Brain microvascular endothelial cell (primary cell): ENCODE measurements at regions not wholly inside any gene's neighbourhood (a gene's known extent, or its start where the extent isn't known, plus 50 kb on each side); places are given as distances from the start of the nearest gene placed in this dataset.
A peak's percentile ranks its signal among the peaks of the same experiment; 100 is the strongest.
"Not testable (repeated sequence)": the region's sequence is repeated elsewhere in the genome, so short reads cannot be mapped to it uniquely, and the experiment has no call there.

Source experiments
- DNase-seq: peaks from one replicate; pipeline ENCODE4 v3.0.0-alpha.2; 2020
- H3K27ac ChIP-seq: fragments of 250-450 bp; sonication (Bioruptor Pico); 2 replicates; pipeline ENCODE4 v1.5.1; 2020; ENCODE audit warnings: mild to moderate bottlenecking, moderate library complexity
- H3K27me3 ChIP-seq: fragments of 250-450 bp; sonication (Bioruptor Pico); replicated peaks from 2 replicates; pipeline ENCODE4 v1.5.1; 2020; ENCODE audit warnings: mild to moderate bottlenecking
- H3K36me3 ChIP-seq: fragments of 250-450 bp; sonication (Bioruptor Pico); replicated peaks from 2 replicates; pipeline ENCODE4 v1.5.1; 2020; ENCODE audit warnings: mild to moderate bottlenecking
- H3K4me3 ChIP-seq: 2 replicates; pipeline ENCODE4 v1.5.1; 2011; ENCODE audit warnings: low read depth, mild to moderate bottlenecking, control low read depth, low read length, moderate library complexity
- in situ Hi-C: cut with HindIII; loops from 2 replicates; pipeline ENCODE4 v1.10.0; 2017; ENCODE audit warnings: low sequenced_read_pairs, low pct_ligation_motif_present
- TF ChIP-seq, protein P1 (sequence below): IDR thresholded peaks from 2 replicates; pipeline ENCODE4 v1.5.1; 2011; ENCODE audit warnings: low read depth, mild to moderate bottlenecking, moderate library complexity, low read length, control low read depth, inconsistent platforms; ENCODE audit errors: missing control alignments

DNA sequence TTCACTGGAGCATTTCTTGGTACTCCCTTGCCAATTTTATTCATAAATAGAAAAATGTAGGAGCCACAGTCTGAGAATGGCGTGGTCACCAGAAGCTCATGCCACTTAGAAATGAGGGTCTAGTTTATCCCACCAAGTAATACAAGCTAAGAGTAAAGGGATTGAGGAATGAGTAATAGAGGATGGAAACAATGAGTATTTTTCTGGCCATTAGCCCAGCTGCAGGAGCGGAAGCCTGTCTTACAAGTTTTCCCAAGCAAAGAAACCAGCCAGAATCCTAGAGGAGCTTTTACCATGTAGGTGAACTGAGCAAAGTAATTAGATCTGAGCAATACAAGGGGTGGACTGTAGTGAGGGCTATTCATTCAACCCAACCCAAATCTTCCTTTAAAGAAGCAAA lies 160.7 kb upstream of the NPY2R start:
- TF ChIP-seq, protein P1, sequence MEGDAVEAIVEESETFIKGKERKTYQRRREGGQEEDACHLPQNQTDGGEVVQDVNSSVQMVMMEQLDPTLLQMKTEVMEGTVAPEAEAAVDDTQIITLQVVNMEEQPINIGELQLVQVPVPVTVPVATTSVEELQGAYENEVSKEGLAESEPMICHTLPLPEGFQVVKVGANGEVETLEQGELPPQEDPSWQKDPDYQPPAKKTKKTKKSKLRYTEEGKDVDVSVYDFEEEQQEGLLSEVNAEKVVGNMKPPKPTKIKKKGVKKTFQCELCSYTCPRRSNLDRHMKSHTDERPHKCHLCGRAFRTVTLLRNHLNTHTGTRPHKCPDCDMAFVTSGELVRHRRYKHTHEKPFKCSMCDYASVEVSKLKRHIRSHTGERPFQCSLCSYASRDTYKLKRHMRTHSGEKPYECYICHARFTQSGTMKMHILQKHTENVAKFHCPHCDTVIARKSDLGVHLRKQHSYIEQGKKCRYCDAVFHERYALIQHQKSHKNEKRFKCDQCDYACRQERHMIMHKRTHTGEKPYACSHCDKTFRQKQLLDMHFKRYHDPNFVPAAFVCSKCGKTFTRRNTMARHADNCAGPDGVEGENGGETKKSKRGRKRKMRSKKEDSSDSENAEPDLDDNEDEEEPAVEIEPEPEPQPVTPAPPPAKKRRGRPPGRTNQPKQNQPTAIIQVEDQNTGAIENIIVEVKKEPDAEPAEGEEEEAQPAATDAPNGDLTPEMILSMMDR: no peak
- in situ Hi-C loops: no loop called here
- Histone ChIP-seq H3K27me3 (no peaks in the 10 kb centered on the region), H3K36me3 (no peaks in the 10 kb centered on the region), H3K4me3 (no peak overlapping the region), H3K27ac (no peak overlapping the region)
- DNase-seq: peak; percentile 14

DNA sequence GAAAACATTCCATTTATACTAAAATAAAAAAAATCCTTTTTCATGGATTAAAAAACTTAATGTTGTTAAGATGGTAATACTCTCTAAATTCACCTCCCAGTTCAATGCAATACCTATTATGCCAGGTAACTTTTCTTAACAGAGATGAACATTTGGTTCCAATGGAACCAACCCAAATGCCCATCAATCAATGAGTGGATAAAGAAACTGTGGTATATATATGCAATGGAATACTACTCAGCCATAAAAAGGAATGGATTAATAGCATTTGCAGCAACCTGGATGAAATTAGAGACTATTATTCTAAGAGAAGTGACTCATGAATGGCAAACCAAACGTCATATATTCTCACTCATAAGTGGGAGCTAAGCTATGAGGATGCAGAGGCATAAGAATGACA lies 154.4 kb upstream of the NPY2R start:
- in situ Hi-C loops, H3K27me3 ChIP-seq, DNase-seq, H3K36me3 ChIP-seq, H3K4me3 ChIP-seq, H3K27ac ChIP-seq: not testable (repeated sequence)

DNA sequence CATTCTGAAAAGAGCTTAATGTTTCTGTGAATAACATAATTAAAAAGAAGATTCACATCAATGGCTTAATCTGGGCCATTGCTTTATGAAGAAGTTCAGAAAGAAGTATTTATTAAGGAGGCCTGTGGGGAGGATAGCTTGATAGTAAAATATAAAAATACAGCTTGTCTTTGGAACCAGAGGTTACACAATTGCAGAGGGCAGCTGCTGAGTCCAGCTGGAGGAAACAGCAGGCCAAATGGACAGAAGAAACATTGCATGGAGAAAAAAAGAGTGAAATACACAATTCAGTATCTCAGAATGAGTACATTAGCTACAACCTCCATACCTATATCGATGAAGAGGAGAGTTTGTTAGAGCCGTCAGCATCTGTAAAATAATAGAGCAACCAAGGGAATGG lies 148.0 kb upstream of the NPY2R start:
- TF ChIP-seq, protein P1: no peak
- Histone ChIP-seq H3K27ac (no peak overlapping the region), H3K4me3 (no peak overlapping the region), H3K27me3 (no peaks in the 10 kb centered on the region), H3K36me3 (no peaks in the 10 kb centered on the region)
- no peak for DNase-seq
- in situ Hi-C loops: no loop called here

DNA sequence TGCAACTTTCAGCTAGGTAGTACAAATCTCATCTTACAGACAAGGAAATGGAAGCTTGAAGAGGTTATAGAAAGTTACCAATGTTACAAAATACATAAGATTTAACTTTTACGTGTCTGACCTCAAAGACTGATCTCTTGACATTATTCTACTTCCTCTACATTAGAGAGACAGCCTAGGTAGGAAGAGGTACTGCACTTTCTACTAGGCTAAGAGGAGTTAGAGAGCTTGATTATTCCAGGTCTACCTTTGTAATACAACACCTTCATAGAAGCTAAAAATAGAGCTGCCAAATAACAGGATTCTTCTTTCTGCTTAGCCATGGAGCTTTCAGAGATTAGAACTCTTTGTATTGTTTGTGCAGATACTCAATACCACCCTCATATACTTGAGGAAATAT lies 147.6 kb upstream of the NPY2R start:
- Histone ChIP-seq H3K27ac (no peak overlapping the region), H3K36me3 (no peaks in the 10 kb centered on the region), H3K4me3 (no peak overlapping the region), H3K27me3 (no peaks in the 10 kb centered on the region)
- TF ChIP-seq, protein P1: no peak
- DNase-seq: no peak
- in situ Hi-C loops: no loop called here

DNA sequence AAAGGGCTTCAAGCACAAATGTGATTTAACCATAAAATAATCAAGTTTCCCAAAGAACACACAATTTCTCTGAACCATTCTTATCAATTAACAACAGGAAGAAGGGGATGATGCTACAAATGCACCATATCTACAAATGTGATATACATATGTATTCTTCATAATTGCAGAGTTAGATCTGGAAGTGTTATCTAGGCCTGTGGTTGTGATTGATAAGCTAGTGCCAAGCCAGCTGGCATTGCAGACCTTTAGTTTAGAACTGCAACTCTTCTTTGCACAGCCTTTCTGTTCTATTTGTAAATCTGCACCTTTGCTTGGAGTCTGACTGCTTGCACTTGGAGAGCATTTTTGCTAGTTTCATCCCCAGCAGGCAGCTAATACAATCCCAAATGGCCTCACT lies 145.5 kb upstream of the NPY2R start:
- in situ Hi-C loops: no loop called here
- H3K27me3 ChIP-seq: no peaks in the 10 kb centered on the region
- TF ChIP-seq, protein P1: no peak
- no peaks in the 10 kb centered on the region for H3K36me3 ChIP-seq
- DNase-seq: no peak
- H3K27ac ChIP-seq: no peak overlapping the region
- H3K4me3 ChIP-seq: no peak overlapping the region

DNA sequence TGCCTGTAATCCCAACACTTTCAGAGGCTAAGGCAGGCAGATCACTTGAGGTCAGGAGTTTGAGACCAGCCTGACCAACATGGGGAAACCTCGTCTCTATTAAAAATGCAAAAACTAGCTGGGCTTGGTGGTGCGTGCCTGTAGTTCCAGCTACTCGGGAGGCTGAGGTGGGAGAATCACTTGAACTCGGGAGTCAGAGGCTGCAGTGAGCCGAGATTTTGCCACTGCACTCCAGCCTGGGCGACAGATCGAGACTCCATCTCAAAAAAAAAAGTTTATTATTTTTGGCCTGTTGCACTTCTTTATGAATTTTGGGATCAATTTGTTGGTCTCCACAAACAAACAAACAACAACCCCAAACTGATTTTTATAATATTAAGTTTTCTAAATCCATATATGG lies 143.5 kb upstream of the NPY2R start:
- in situ Hi-C loops, H3K27ac ChIP-seq, H3K27me3 ChIP-seq, H3K4me3 ChIP-seq, H3K36me3 ChIP-seq, DNase-seq: not testable (repeated sequence)

DNA sequence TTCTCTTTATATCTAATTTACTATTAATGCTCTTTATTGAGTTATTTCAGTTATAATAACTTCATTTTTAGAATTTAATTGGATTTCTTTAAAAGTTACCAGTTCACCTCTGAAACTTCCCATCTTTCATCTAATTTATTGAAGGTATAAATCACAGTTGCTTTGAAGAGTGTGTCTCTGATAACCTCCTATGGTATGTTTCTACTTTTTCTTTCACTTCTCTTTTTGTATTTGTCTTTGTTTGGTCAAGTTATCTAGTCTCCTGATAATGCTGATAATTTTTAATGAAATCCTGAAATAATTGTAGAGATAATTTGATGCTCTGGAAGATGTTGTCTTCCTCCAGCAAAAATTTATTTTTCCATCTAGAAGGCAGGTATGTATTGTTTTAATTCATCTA lies 141.6 kb upstream of the NPY2R start:
- no peak for DNase-seq
- Histone ChIP-seq H3K4me3 (no peak overlapping the region), H3K27ac (no peak overlapping the region), H3K36me3 (no peaks in the 10 kb centered on the region), H3K27me3 (no peaks in the 10 kb centered on the region)
- TF ChIP-seq, protein P1: no peak
- in situ Hi-C loops: no loop called here
